WERI-Rb-1 (cell line): ENCODE measurements at regions not wholly inside any gene's neighbourhood (a gene's known extent, or its start where the extent isn't known, plus 50 kb on each side); places are given as distances from the start of the nearest gene placed in this dataset.
A peak's percentile ranks its signal among the peaks of the same experiment; 100 is the strongest.

Experiments
- DNase-seq: peaks from one replicate; pipeline ENCODE4 v3.0.0-alpha.2; 2020
- H3K27ac ChIP-seq: fragments of 250-450 bp; sonication (Bioruptor Pico); 2 replicates; pipeline ENCODE4 v1.5.1; 2020; ENCODE audit warnings: mild to moderate bottlenecking, moderate library complexity
- H3K27me3 ChIP-seq: fragments of 250-450 bp; sonication (Bioruptor Pico); 2 replicates; pipeline ENCODE4 v1.5.1; 2021; ENCODE audit warnings: mild to moderate bottlenecking, low read depth, moderate library complexity; ENCODE audit not compliant: insufficient read depth, severe bottlenecking
- H3K36me3 ChIP-seq: fragments of 250-450 bp; sonication (Bioruptor Pico); 2 replicates; pipeline ENCODE4 v1.5.1; 2020; ENCODE audit warnings: mild to moderate bottlenecking, moderate library complexity
- H3K4me3 ChIP-seq: 2 replicates; pipeline ENCODE4 v1.5.1; 2011; ENCODE audit warnings: low read depth, mild to moderate bottlenecking, control low read depth, low read length
- H3K9me3 ChIP-seq: fragments of 250-450 bp; sonication (Bioruptor Pico); 2 replicates; pipeline ENCODE4 v1.5.1; 2021; ENCODE audit warnings: mild to moderate bottlenecking, moderate library complexity; ENCODE audit not compliant: severe bottlenecking
- CTCF ChIP-seq: IDR thresholded peaks from 2 replicates; pipeline ENCODE4 v1.5.1; 2011; ENCODE audit warnings: low read depth, mild to moderate bottlenecking, control low read depth, inconsistent platforms, low read length

- Histone ChIP-seq H3K27ac (peak overlapping the region; percentile 62), H3K36me3 (no peaks in the 10 kb centered on the region), H3K4me3 (peak overlapping the region; percentile 46), H3K27me3 (no peaks in the 10 kb centered on the region), H3K9me3 (no peaks in the 10 kb centered on the region)
- DNase-seq, result peak; percentile 93
- TF ChIP-seq CTCF, result no peak
These were observed 69.0 kb upstream of the SYT13 start for GRCh38 chr11:45354976-45355705.

- no peaks in the 10 kb centered on the region for H3K9me3 ChIP-seq
- no peak for TF ChIP-seq CTCF
- DNase-seq, result no peak
- H3K4me3 ChIP-seq, result no peak overlapping the region
- no peak overlapping the region for H3K27ac ChIP-seq
- H3K27me3 ChIP-seq, result no peaks in the 10 kb centered on the region
- no peaks in the 10 kb centered on the region for H3K36me3 ChIP-seq
These were observed 62.6 kb upstream of the SYT13 start for GRCh38 chr11:45348729-45349128.

GRCh38 chr11:45347348-45348082 is 61.4 kb upstream of the SYT13 start:
- no peak for TF ChIP-seq CTCF
- Histone ChIP-seq H3K4me3 (no peak overlapping the region), H3K36me3 (no peaks in the 10 kb centered on the region), H3K9me3 (no peaks in the 10 kb centered on the region), H3K27me3 (no peaks in the 10 kb centered on the region), H3K27ac (no peak overlapping the region)
- DNase-seq, result no peak

- TF ChIP-seq CTCF, result no peak
- no peak for DNase-seq
- no peaks in the 10 kb centered on the region for H3K36me3 ChIP-seq
- H3K9me3 ChIP-seq, result no peaks in the 10 kb centered on the region
- H3K4me3 ChIP-seq, result no peak overlapping the region
- no peaks in the 10 kb centered on the region for H3K27me3 ChIP-seq
- no peak overlapping the region for H3K27ac ChIP-seq
These were observed 59.4 kb upstream of the SYT13 start for GRCh38 chr11:45345491-45345890.

- TF ChIP-seq CTCF, result no peak
- no peak for DNase-seq
These were observed 57.9 kb upstream of the SYT13 start for GRCh38 chr11:45344028-45344427.

More at GRCh38 chr11:45344028-45344427, 57.9 kb upstream of the SYT13 start:
- no peaks in the 10 kb centered on the region for H3K27me3 ChIP-seq
- no peak overlapping the region for H3K4me3 ChIP-seq
- H3K36me3 ChIP-seq, result no peaks in the 10 kb centered on the region
- no peak overlapping the region for H3K27ac ChIP-seq
- H3K9me3 ChIP-seq, result no peaks in the 10 kb centered on the region
